ENCODE measurements at regions not wholly inside any gene's neighbourhood (a gene's known extent, or its start where the extent isn't known, plus 50 kb on each side); places are given as distances from the start of the nearest gene placed in this dataset.

DNA sequence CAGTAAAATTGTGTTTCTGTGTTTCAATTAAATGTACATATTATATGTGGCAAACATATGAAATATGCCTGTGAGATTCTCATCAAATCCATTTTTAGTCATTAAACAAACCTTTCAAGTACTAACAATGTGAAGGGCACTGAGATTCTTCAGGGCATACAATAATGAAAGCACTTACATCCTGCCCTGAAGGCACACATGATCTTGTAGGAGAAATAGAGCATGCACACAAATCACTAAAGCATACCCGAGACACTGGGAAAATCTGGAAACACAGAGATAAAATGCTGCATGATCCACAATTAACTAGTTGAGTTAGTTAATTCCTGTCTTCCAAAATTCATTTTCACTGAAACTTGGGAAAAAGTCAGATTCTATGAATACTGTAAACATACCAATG, 810.5 kb upstream of the NECTIN3 start:
- Histone ChIP-seq H3K36me3 (ENCODE audit: control insufficient read depth in 4 of 4, insufficient read depth in 3 of 4, low read depth in 1 of 4, low read length in 3 of 4) (no peaks in the 10 kb centered on the region), H3K9ac (ENCODE audit: low read depth in 1 of 2, low read length in 2 of 2) (no peak overlapping the region), H3K4me3 (ENCODE audit: low read depth in 1 of 3, low read length in 3 of 3) (no peak overlapping the region), H3K27ac (ENCODE audit: low read depth in 1 of 2, low read length in 2 of 2) (no peak overlapping the region), H3K4me1 (ENCODE audit: control insufficient read depth in 4 of 4, insufficient read depth in 4 of 4, low read length in 3 of 4) (no peaks in the 10 kb centered on the region), H3K27me3 (ENCODE audit: control insufficient read depth in 4 of 4, insufficient read depth in 4 of 4, low read length in 3 of 4) (no peaks in the 10 kb centered on the region), H3K9me3 (ENCODE audit: control insufficient read depth in 4 of 4, low read length in 3 of 4) (no peaks in the 10 kb centered on the region)
- DNase-seq (ENCODE audit: low spot score), result no peak
- TF ChIP-seq TAF1 (conservative IDR thresholded peaks at IDR 0.05) (no peak), FOXA2 (IDR thresholded peaks at IDR 0.05) (no peak), FOXA1 (IDR thresholded peaks at IDR 0.05) (no peak), SP1 (IDR thresholded peaks at IDR 0.05) (no peak)
- WGBS, result 78% methylated on average over 1 of the region's 1 CpG

- H3K4me3 ChIP-seq (ENCODE audit: low read depth in 1 of 3, low read length in 3 of 3), result no peak overlapping the region
- DNase-seq (ENCODE audit: low spot score), result no peak
- no peaks in the 10 kb centered on the region for H3K36me3 ChIP-seq (ENCODE audit: control insufficient read depth in 4 of 4, insufficient read depth in 3 of 4, low read depth in 1 of 4, low read length in 3 of 4)
- no peaks in the 10 kb centered on the region for H3K9me3 ChIP-seq (ENCODE audit: control insufficient read depth in 4 of 4, low read length in 3 of 4)
- no peaks in the 10 kb centered on the region for H3K27me3 ChIP-seq (ENCODE audit: control insufficient read depth in 4 of 4, insufficient read depth in 4 of 4, low read length in 3 of 4)
- H3K9ac ChIP-seq (ENCODE audit: low read depth in 1 of 2, low read length in 2 of 2), result no peak overlapping the region
- no peak for TF ChIP-seq HNF4A (conservative IDR thresholded peaks at IDR 0.05)
- no peak overlapping the region for H3K27ac ChIP-seq (ENCODE audit: low read depth in 1 of 2, low read length in 2 of 2)
- H3K4me1 ChIP-seq (ENCODE audit: control insufficient read depth in 4 of 4, insufficient read depth in 4 of 4, low read length in 3 of 4), result no peaks in the 10 kb centered on the region
- WGBS, result 50% methylated on average over 4 of the region's 4 CpGs
These were observed 808.7 kb upstream of the NECTIN3 start for GRCh38 chr3:110262896-110263295.

- 71% methylated on average over 1 of the region's 1 CpG for WGBS
- no peak overlapping the region for H3K4me3 ChIP-seq (ENCODE audit: low read depth in 1 of 3, low read length in 3 of 3)
- H3K9me3 ChIP-seq (ENCODE audit: control insufficient read depth in 4 of 4, low read length in 3 of 4), result no peaks in the 10 kb centered on the region
- no peak for DNase-seq (ENCODE audit: low spot score)
- H3K9ac ChIP-seq (ENCODE audit: low read depth in 1 of 2, low read length in 2 of 2), result no peak overlapping the region
- H3K27ac ChIP-seq (ENCODE audit: low read depth in 1 of 2, low read length in 2 of 2), result no peak overlapping the region
- no peaks in the 10 kb centered on the region for H3K27me3 ChIP-seq (ENCODE audit: control insufficient read depth in 4 of 4, insufficient read depth in 4 of 4, low read length in 3 of 4)
- H3K36me3 ChIP-seq (ENCODE audit: control insufficient read depth in 4 of 4, insufficient read depth in 3 of 4, low read depth in 1 of 4, low read length in 3 of 4), result no peaks in the 10 kb centered on the region
- H3K4me1 ChIP-seq (ENCODE audit: control insufficient read depth in 4 of 4, insufficient read depth in 4 of 4, low read length in 3 of 4), result no peaks in the 10 kb centered on the region
- TF ChIP-seq, protein P1, sequence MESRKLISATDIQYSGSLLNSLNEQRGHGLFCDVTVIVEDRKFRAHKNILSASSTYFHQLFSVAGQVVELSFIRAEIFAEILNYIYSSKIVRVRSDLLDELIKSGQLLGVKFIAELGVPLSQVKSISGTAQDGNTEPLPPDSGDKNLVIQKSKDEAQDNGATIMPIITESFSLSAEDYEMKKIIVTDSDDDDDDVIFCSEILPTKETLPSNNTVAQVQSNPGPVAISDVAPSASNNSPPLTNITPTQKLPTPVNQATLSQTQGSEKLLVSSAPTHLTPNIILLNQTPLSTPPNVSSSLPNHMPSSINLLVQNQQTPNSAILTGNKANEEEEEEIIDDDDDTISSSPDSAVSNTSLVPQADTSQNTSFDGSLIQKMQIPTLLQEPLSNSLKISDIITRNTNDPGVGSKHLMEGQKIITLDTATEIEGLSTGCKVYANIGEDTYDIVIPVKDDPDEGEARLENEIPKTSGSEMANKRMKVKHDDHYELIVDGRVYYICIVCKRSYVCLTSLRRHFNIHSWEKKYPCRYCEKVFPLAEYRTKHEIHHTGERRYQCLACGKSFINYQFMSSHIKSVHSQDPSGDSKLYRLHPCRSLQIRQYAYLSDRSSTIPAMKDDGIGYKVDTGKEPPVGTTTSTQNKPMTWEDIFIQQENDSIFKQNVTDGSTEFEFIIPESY (IDR thresholded peaks at IDR 0.05), result no peak
- TF ChIP-seq TAF1 (conservative IDR thresholded peaks at IDR 0.05), result no peak
- TF ChIP-seq EGR1 (IDR thresholded peaks at IDR 0.05; ENCODE audit: low read depth in 2 of 2), result no peak
These were observed 806.3 kb upstream of the NECTIN3 start for GRCh38 chr3:110265302-110265701.

DNA sequence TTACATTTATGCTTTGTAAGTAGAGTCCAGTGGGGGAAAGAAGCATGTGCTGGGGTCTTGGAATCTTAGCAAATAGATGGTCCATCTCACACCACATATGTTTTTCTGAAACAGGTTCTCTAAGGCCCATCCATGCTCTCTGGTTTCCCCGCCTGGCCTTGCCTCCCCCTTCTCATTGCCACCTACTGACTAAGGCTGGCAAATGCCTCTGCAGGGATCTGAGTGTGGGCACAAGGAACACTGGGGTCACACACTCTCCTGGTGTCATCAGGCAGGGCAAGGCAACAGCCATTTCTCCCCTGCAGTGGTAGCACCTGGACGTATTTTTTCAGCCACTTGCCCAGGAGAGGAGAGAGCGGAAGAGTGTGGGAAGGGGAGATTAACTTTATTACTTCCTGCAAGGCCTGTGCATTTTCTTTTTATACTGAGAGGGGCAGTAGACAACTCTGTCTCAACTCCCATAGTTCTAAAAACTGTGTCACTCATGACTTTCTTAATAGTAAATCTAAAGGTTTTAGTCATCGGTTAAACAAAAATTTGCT, 804.2 kb upstream of the NECTIN3 start:
- Histone ChIP-seq H3K27me3 (ENCODE audit: control insufficient read depth in 4 of 4, insufficient read depth in 4 of 4, low read length in 3 of 4) (no peaks in the 10 kb centered on the region), H3K9me3 (ENCODE audit: control insufficient read depth in 4 of 4, low read length in 3 of 4) (no peaks in the 10 kb centered on the region), H3K9ac (ENCODE audit: low read depth in 1 of 2, low read length in 2 of 2) (no peak overlapping the region)

More for the DNA sequence above, 804.2 kb upstream of the NECTIN3 start:
- TF ChIP-seq RXRA (IDR thresholded peaks at IDR 0.05) (no peak), YY1 (IDR thresholded peaks at IDR 0.05) (no peak), TAF1 (conservative IDR thresholded peaks at IDR 0.05) (no peak), FOXA2 (IDR thresholded peaks at IDR 0.05) (no peak), SP1 (IDR thresholded peaks at IDR 0.05) (no peak), RAD21 (IDR thresholded peaks at IDR 0.05) (no peak), FOXA1 (IDR thresholded peaks at IDR 0.05) (no peak), EGR1 (IDR thresholded peaks at IDR 0.05; ENCODE audit: low read depth in 2 of 2) (no peak), JUND (IDR thresholded peaks at IDR 0.05) (no peak), HNF4A (conservative IDR thresholded peaks at IDR 0.05) (no peak), GABPA (IDR thresholded peaks at IDR 0.05 in 1 of 2, conservative IDR thresholded peaks at IDR 0.05 in 1 of 2) (no peak), HNF4G (IDR thresholded peaks at IDR 0.05) (no peak), ATF3 (IDR thresholded peaks at IDR 0.05) (no peak)
- TF ChIP-seq, protein P1 (IDR thresholded peaks at IDR 0.05), result no peak
- TF ChIP-seq, protein P2, sequence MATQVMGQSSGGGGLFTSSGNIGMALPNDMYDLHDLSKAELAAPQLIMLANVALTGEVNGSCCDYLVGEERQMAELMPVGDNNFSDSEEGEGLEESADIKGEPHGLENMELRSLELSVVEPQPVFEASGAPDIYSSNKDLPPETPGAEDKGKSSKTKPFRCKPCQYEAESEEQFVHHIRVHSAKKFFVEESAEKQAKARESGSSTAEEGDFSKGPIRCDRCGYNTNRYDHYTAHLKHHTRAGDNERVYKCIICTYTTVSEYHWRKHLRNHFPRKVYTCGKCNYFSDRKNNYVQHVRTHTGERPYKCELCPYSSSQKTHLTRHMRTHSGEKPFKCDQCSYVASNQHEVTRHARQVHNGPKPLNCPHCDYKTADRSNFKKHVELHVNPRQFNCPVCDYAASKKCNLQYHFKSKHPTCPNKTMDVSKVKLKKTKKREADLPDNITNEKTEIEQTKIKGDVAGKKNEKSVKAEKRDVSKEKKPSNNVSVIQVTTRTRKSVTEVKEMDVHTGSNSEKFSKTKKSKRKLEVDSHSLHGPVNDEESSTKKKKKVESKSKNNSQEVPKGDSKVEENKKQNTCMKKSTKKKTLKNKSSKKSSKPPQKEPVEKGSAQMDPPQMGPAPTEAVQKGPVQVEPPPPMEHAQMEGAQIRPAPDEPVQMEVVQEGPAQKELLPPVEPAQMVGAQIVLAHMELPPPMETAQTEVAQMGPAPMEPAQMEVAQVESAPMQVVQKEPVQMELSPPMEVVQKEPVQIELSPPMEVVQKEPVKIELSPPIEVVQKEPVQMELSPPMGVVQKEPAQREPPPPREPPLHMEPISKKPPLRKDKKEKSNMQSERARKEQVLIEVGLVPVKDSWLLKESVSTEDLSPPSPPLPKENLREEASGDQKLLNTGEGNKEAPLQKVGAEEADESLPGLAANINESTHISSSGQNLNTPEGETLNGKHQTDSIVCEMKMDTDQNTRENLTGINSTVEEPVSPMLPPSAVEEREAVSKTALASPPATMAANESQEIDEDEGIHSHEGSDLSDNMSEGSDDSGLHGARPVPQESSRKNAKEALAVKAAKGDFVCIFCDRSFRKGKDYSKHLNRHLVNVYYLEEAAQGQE (IDR thresholded peaks at IDR 0.05), result no peak
- no peak for DNase-seq (ENCODE audit: low spot score)
- Histone ChIP-seq H3K27ac (ENCODE audit: low read depth in 1 of 2, low read length in 2 of 2) (no peak overlapping the region), H3K36me3 (ENCODE audit: control insufficient read depth in 4 of 4, insufficient read depth in 3 of 4, low read depth in 1 of 4, low read length in 3 of 4) (no peaks in the 10 kb centered on the region), H3K4me1 (ENCODE audit: control insufficient read depth in 4 of 4, insufficient read depth in 4 of 4, low read length in 3 of 4) (no peaks in the 10 kb centered on the region), H3K4me3 (ENCODE audit: low read depth in 1 of 3, low read length in 3 of 3) (no peak overlapping the region)
- 88% methylated on average over 4 of the region's 4 CpGs for WGBS
